ENCODE measurements at regions not wholly inside any gene's neighbourhood (a gene's known extent, or its start where the extent isn't known, plus 50 kb on each side); places are given as distances from the start of the nearest gene placed in this dataset.
"Not testable (repeated sequence)": the region's sequence is repeated elsewhere in the genome, so short reads cannot be mapped to it uniquely, and the experiment has no call there.

- TF ChIP-seq ZNF639 (CRISPR knock-in tag; conservative IDR thresholded peaks at IDR 0.05 in 1 of 2, IDR thresholded peaks at IDR 0.05 in 1 of 2) (0 out of 4 replicates have a peak, but pooled peaks of 1 of the 2 experiments have one; percentile 53), ZNF184 (CRISPR knock-in tag; IDR thresholded peaks at IDR 0.05) (0 out of 2 replicates have a peak, but pooled peaks have one; percentile 8), HMG20B (CRISPR knock-in tag; IDR thresholded peaks at IDR 0.05) (0 out of 2 replicates have a peak, but pooled peaks have one; percentile 38)
Observed at GRCh38 chr4:49511881-49512491, 525.9 kb downstream of the CWH43 start (continued).

- in situ Hi-C loops (cut with MboI): loop anchor here (5.0 to 10.0 kb wide), 2 partner anchors 62 to 196 kb away; no protein-coding TSS in a partner anchor
- H3K4me3 ChIP-seq: peak overlapping the region; percentile 5
- H3K9ac ChIP-seq (ENCODE audit: insufficient read depth in 1 of 2, low read depth in 2 of 2, low read length in 2 of 2): peak overlapping the region in 1 of 2 experiments; percentile 23; a peak in 1 of 4 replicates
- ATAC-seq; H3K9me3 ChIP-seq (replicated peaks; ENCODE audit: control insufficient read depth, insufficient read depth, low read depth, low read length); H2AFZ ChIP-seq (ENCODE audit: low read depth, low read length); H3K9me1 ChIP-seq (ENCODE audit: control insufficient read depth, insufficient read depth, low read length); FAIRE-seq; H3K27ac ChIP-seq (ENCODE audit: extremely low read depth, low read depth, low read length); CTCF ChIA-PET (ENCODE audit: low intra/inter-chr PET ratio); H3K36me3 ChIP-seq (ENCODE audit: control insufficient read depth, insufficient read depth, low read length); H4K20me1 ChIP-seq (replicated peaks; ENCODE audit: control insufficient read depth, insufficient read depth, low read length); POLR2A ChIA-PET; intact Hi-C loops (cut with micrococcal nuclease); H3K79me2 ChIP-seq (ENCODE audit: control insufficient read depth, insufficient read depth, low read length); TF ChIP-seq ATF1 (CRISPR knock-in tag; IDR thresholded peaks at IDR 0.05): not testable (repeated sequence)
- WGBS (ENCODE audit: insufficient coverage, low coverage, missing lambda C conversion rate): 31% methylated on average over 33 of the region's 33 CpGs
- H3K27me3 ChIP-seq (ENCODE audit: control insufficient read depth in 2 of 2, insufficient read depth in 2 of 2, low read length in 2 of 2): peaks cover 0 to 16% of the 10 kb centered on the region in 2 experiments; a peak in 1 of 5 replicates
- peak; percentile 51 to 84 (median 65) for DNase-seq (ENCODE audit: extremely low read depth in 1 of 4, low spot score in 3 of 4)
- H3K4me1 ChIP-seq (replicated peaks in 1 of 2; ENCODE audit: control insufficient read depth in 2 of 2, insufficient read depth in 2 of 2, low read length in 2 of 2): peaks cover 0 to 10% of the 10 kb centered on the region in 2 experiments; a peak in 2 of 5 replicates
- peak overlapping the region; percentile 20 for H3K4me2 ChIP-seq (ENCODE audit: insufficient read depth, low read length)
- TSS peak; percentile 73 for BruUV-seq (replicated peaks)
- peak; percentile 46; the same call in 1 of the 2 replicates for TF ChIP-seq ATF1 (tag; IDR thresholded peaks at IDR 0.05)
- peak; percentile 79 for TF ChIP-seq ETS2 (tag; IDR thresholded peaks at IDR 0.05; ENCODE audit: borderline replicate concordance, poor library complexity, severe bottlenecking)
- TF ChIP-seq POLR2A (conservative IDR thresholded peaks at IDR 0.05): peak; percentile 95
- 0 out of 4 replicates have a peak, but pooled peaks of 1 of the 2 experiments have one; percentile 13 for TF ChIP-seq MNT (conservative IDR thresholded peaks at IDR 0.05)
- peak; percentile 89 for TF ChIP-seq GTF2A2 (tag; IDR thresholded peaks at IDR 0.05)
- TF ChIP-seq PHF8 (IDR thresholded peaks at IDR 0.05; ENCODE audit: borderline replicate concordance, low read length): peak; percentile 45; the same call in 1 of the 2 replicates
- 0 out of 2 replicates have a peak, but pooled peaks have one; percentile 33 for TF ChIP-seq KDM2B (CRISPR knock-in tag; IDR thresholded peaks at IDR 0.05)
- peak; percentile 91 for TF ChIP-seq POLR2B (IDR thresholded peaks at IDR 0.05; ENCODE audit: low read depth, partially characterized antibody)
Observed at GRCh38 chr4:49512641-49513545, 526.8 kb downstream of the CWH43 start.

Measured in K562 (cell line).